ENCODE measurements at regions not wholly inside any gene's neighbourhood (a gene's known extent, or its start where the extent isn't known, plus 50 kb on each side); places are given as distances from the start of the nearest gene placed in this dataset.

DNA sequence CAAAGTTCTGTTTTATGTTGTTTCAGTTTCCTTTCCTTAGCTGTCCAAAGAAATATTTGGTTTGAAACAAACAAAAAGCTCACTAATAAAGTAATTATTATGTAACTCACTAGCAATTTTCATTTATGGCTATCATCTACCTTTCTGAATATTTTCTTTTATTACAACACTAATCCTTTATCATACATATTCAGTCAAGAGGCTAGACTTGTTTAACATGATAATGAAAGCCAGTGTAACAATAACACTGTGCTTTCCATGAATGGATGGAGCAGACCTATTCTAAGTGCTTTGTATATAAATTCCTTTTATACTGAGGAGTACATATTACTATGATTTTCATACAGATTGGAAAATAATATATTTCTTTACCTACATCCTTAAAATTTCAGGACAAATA, 972.8 kb upstream of the ADGRL4 start:
- TF ChIP-seq YY1 (IDR thresholded peaks at IDR 0.05; ENCODE audit: low read depth): no peak
- no peak for TF ChIP-seq TEAD4 (IDR thresholded peaks at IDR 0.05)
- TF ChIP-seq RAD21 (IDR thresholded peaks at IDR 0.05; ENCODE audit: low read depth): no peak
- TF ChIP-seq CEBPB (IDR thresholded peaks at IDR 0.05): no peak
- no peak for TF ChIP-seq ZBTB7A (IDR thresholded peaks at IDR 0.05; ENCODE audit: low read depth)
- TF ChIP-seq, protein P1, sequence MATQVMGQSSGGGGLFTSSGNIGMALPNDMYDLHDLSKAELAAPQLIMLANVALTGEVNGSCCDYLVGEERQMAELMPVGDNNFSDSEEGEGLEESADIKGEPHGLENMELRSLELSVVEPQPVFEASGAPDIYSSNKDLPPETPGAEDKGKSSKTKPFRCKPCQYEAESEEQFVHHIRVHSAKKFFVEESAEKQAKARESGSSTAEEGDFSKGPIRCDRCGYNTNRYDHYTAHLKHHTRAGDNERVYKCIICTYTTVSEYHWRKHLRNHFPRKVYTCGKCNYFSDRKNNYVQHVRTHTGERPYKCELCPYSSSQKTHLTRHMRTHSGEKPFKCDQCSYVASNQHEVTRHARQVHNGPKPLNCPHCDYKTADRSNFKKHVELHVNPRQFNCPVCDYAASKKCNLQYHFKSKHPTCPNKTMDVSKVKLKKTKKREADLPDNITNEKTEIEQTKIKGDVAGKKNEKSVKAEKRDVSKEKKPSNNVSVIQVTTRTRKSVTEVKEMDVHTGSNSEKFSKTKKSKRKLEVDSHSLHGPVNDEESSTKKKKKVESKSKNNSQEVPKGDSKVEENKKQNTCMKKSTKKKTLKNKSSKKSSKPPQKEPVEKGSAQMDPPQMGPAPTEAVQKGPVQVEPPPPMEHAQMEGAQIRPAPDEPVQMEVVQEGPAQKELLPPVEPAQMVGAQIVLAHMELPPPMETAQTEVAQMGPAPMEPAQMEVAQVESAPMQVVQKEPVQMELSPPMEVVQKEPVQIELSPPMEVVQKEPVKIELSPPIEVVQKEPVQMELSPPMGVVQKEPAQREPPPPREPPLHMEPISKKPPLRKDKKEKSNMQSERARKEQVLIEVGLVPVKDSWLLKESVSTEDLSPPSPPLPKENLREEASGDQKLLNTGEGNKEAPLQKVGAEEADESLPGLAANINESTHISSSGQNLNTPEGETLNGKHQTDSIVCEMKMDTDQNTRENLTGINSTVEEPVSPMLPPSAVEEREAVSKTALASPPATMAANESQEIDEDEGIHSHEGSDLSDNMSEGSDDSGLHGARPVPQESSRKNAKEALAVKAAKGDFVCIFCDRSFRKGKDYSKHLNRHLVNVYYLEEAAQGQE (IDR thresholded peaks at IDR 0.05; ENCODE audit: low read depth): no peak
- TF ChIP-seq EP300 (IDR thresholded peaks at IDR 0.05; ENCODE audit: borderline replicate concordance): no peak
- TF ChIP-seq TCF12 (IDR thresholded peaks at IDR 0.05; ENCODE audit: low read depth): no peak
- TF ChIP-seq CREB1 (IDR thresholded peaks at IDR 0.05; ENCODE audit: low read depth): no peak
- no peak for TF ChIP-seq MAX (IDR thresholded peaks at IDR 0.05)
- no peak for TF ChIP-seq USF1 (IDR thresholded peaks at IDR 0.05)
- TF ChIP-seq NFIC (IDR thresholded peaks at IDR 0.05): no peak
- TF ChIP-seq FOXM1 (IDR thresholded peaks at IDR 0.05; ENCODE audit: borderline replicate concordance, low read depth): no peak

- TF ChIP-seq TAF1 (IDR thresholded peaks at IDR 0.05; ENCODE audit: low read depth) (no peak), YY1 (IDR thresholded peaks at IDR 0.05; ENCODE audit: low read depth) (no peak), USF1 (IDR thresholded peaks at IDR 0.05) (no peak), TEAD4 (IDR thresholded peaks at IDR 0.05) (no peak), TCF12 (IDR thresholded peaks at IDR 0.05; ENCODE audit: low read depth) (no peak)
These were observed 969.8 kb upstream of the ADGRL4 start for GRCh38 chr1:79976287-79976686.

DNA sequence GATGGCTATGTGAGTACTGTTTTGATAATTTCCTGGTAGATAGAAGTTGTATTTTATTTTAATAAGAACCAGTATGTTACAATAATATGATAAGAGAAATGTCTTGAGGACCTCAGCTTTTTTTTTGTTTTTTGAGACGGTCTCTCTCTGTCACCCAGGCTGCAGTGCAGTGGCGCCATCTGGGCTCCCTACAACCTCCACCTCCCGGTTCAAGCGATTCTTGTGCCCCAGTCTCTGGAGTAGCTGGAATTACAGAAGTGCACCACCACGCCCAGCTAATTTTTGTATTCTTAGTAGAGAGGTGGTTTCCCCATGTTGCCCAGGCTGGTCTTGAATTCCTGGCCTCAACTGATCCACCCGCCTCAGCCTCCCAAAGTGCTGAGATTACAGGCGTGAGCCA, 968.1 kb upstream of the ADGRL4 start:
- TF ChIP-seq TAF1 (IDR thresholded peaks at IDR 0.05; ENCODE audit: low read depth) (no peak), YY1 (IDR thresholded peaks at IDR 0.05; ENCODE audit: low read depth) (no peak), TEAD4 (IDR thresholded peaks at IDR 0.05) (no peak), RAD21 (IDR thresholded peaks at IDR 0.05; ENCODE audit: low read depth) (peak; percentile 19; the same call in 1 of the 2 replicates)
- TF ChIP-seq, protein P1 (IDR thresholded peaks at IDR 0.05; ENCODE audit: low read depth): no peak

DNA sequence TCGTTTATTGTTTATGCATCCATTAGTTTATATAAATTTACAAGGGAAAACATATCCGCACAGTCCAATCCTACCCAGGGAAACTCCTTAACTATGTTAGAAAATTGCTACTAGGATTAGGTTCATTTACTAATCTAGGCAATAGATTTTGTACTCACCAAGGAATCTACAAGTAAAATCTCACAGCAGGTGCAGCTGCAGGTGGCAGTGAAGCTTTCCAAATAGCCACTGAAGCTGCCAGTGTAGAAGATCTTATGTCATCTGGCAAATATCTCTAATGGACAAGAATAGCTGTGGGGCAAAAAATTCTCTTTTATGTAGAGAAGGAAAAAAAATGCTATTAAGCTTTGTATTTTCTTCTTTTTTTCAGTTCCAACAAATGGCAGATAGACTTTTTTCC, 963.4 kb upstream of the ADGRL4 start:
- TF ChIP-seq NFIC (IDR thresholded peaks at IDR 0.05) (no peak), RAD21 (IDR thresholded peaks at IDR 0.05; ENCODE audit: low read depth) (no peak), TAF1 (IDR thresholded peaks at IDR 0.05; ENCODE audit: low read depth) (no peak), YY1 (IDR thresholded peaks at IDR 0.05; ENCODE audit: low read depth) (no peak), FOXM1 (IDR thresholded peaks at IDR 0.05; ENCODE audit: borderline replicate concordance, low read depth) (no peak), MAX (IDR thresholded peaks at IDR 0.05) (no peak), TCF12 (IDR thresholded peaks at IDR 0.05; ENCODE audit: low read depth) (no peak)
- TF ChIP-seq, protein P1 (IDR thresholded peaks at IDR 0.05; ENCODE audit: low read depth): no peak

GRCh38 chr1:79966438-79966837, 959.9 kb upstream of the ADGRL4 start:
- no peak for TF ChIP-seq EP300 (IDR thresholded peaks at IDR 0.05; ENCODE audit: borderline replicate concordance)
- TF ChIP-seq FOXM1 (IDR thresholded peaks at IDR 0.05; ENCODE audit: borderline replicate concordance, low read depth): no peak
- no peak for TF ChIP-seq CREB1 (IDR thresholded peaks at IDR 0.05; ENCODE audit: low read depth)
- no peak for TF ChIP-seq USF1 (IDR thresholded peaks at IDR 0.05)
- TF ChIP-seq ZBTB7A (IDR thresholded peaks at IDR 0.05; ENCODE audit: low read depth): no peak
- no peak for TF ChIP-seq NFIC (IDR thresholded peaks at IDR 0.05)
- TF ChIP-seq YY1 (IDR thresholded peaks at IDR 0.05; ENCODE audit: low read depth): no peak
- no peak for TF ChIP-seq TCF12 (IDR thresholded peaks at IDR 0.05; ENCODE audit: low read depth)
- TF ChIP-seq, protein P1 (IDR thresholded peaks at IDR 0.05; ENCODE audit: low read depth): no peak
- TF ChIP-seq MAX (IDR thresholded peaks at IDR 0.05): no peak
- no peak for TF ChIP-seq TEAD4 (IDR thresholded peaks at IDR 0.05)
- no peak for TF ChIP-seq RAD21 (IDR thresholded peaks at IDR 0.05; ENCODE audit: low read depth)
- no peak for TF ChIP-seq CEBPB (IDR thresholded peaks at IDR 0.05)
- no peak for TF ChIP-seq TAF1 (IDR thresholded peaks at IDR 0.05; ENCODE audit: low read depth)
- no peak for TF ChIP-seq EGR1 (IDR thresholded peaks at IDR 0.05)
